ENCODE measurements at regions not wholly inside any gene's neighbourhood (a gene's known extent, or its start where the extent isn't known, plus 50 kb on each side); places are given as distances from the start of the nearest gene placed in this dataset.

- no peak overlapping the region for H3K27ac Mint-ChIP-seq
- no peaks in the 10 kb centered on the region for H3K9me3 ChIP-seq (ENCODE audit: control insufficient read depth, low read depth, low read length)
- H4K20me1 ChIP-seq (ENCODE audit: control insufficient read depth, insufficient read depth, insufficient read length) = no peaks in the 10 kb centered on the region
- WGBS (ENCODE audit: extremely low coverage, insufficient read length, low lambda C conversion rate) = no CpG with 5 or more reads among the region's 2 CpGs
- TF ChIP-seq CTCF (conservative IDR thresholded peaks at IDR 0.05) = no peak
- H2BK20ac ChIP-seq (ENCODE audit: low read depth, low read length, poor library complexity, severe bottlenecking) = no peak overlapping the region
- no peak for DNase-seq
- H3K9me3 Mint-ChIP-seq = no peaks in the 10 kb centered on the region
- no peaks in the 10 kb centered on the region for H3K27me3 ChIP-seq (ENCODE audit: insufficient read depth, low read length)
- H3K23ac ChIP-seq (ENCODE audit: insufficient read length, low read depth, low read length) = no peak overlapping the region
- H3K4me1 Mint-ChIP-seq = peaks cover under 1 to 5% of the 10 kb centered on the region in 2 experiments; a peak in 3 of 4 replicates
- no peaks in the 10 kb centered on the region for H3K36me3 Mint-ChIP-seq (ENCODE audit: insufficient read depth in 1 of 3, low read depth in 3 of 3)
- no peak overlapping the region for H3T11ph ChIP-seq (ENCODE audit: low read length)
- no peaks in the 10 kb centered on the region for H3K4me1 ChIP-seq (ENCODE audit: insufficient read depth, low read length)
- no peak overlapping the region for H3K4me2 ChIP-seq (ENCODE audit: insufficient read depth, insufficient read length, low read length)
- no peak overlapping the region for H3K56ac ChIP-seq (ENCODE audit: insufficient read length, low read depth, low read length)
- H2BK5ac ChIP-seq (ENCODE audit: insufficient read length, low read length) = no peak overlapping the region
- no peak overlapping the region for H2BK15ac ChIP-seq (ENCODE audit: low read depth, low read length)
- no peak overlapping the region for H3K4ac ChIP-seq (ENCODE audit: low read depth, low read length)
- no peak overlapping the region for H2BK12ac ChIP-seq (ENCODE audit: insufficient read length, low read depth, low read length)
- no peak overlapping the region for H4K91ac ChIP-seq (ENCODE audit: insufficient read length, low read depth, low read length)
- no peak overlapping the region for H3K14ac ChIP-seq (ENCODE audit: insufficient read depth, low read length)
- no peaks in the 10 kb centered on the region; the same call in 1 of the 2 replicates for H3K27me3 Mint-ChIP-seq (ENCODE audit: low read depth)
- no peak overlapping the region for H3K18ac ChIP-seq (ENCODE audit: insufficient read length, low read depth, low read length)
- no peaks in the 10 kb centered on the region for H3K23me2 ChIP-seq (ENCODE audit: insufficient read length, low read depth, low read length, poor library complexity, severe bottlenecking)
- no peak overlapping the region for H2BK120ac ChIP-seq (ENCODE audit: low read depth, low read length, poor library complexity, severe bottlenecking)
- H2AK5ac ChIP-seq (ENCODE audit: insufficient read length, low read length) = no peak overlapping the region
- no peak overlapping the region for H3K4me3 Mint-ChIP-seq
- no peak overlapping the region for H4K5ac ChIP-seq (ENCODE audit: insufficient read length, low read depth, low read length)
- H3K79me1 ChIP-seq (ENCODE audit: insufficient read depth, low read depth, low read length, poor library complexity, severe bottlenecking) = no peaks in the 10 kb centered on the region
- H4K8ac ChIP-seq (replicated peaks; ENCODE audit: insufficient read length, low read depth, low read length) = no peak overlapping the region
- no peak overlapping the region for H3K9ac ChIP-seq (ENCODE audit: extremely low read depth, insufficient read length, low read length)
- H3K27ac ChIP-seq (ENCODE audit: insufficient read length, low read depth, low read length) = no peak overlapping the region
- no peak overlapping the region for H2AFZ ChIP-seq (ENCODE audit: low read length)
- no peaks in the 10 kb centered on the region for H3K79me2 ChIP-seq (ENCODE audit: insufficient read depth, low read length)
Observed at GRCh38 chr9:16074963-16075362, 522.1 kb downstream of the CCDC171 start.
